ENCODE measurements at regions not wholly inside any gene's neighbourhood (a gene's known extent, or its start where the extent isn't known, plus 50 kb on each side); places are given as distances from the start of the nearest gene placed in this dataset.

- no peak for TF ChIP-seq SIN3A (IDR thresholded peaks at IDR 0.05; ENCODE audit: low read depth)
- no peak for TF ChIP-seq ATF3 (IDR thresholded peaks at IDR 0.05)
- no peak for TF ChIP-seq EZH2 (IDR thresholded peaks at IDR 0.05)
- no peak for TF ChIP-seq CTCF (IDR thresholded peaks at IDR 0.05 in 2 of 3, conservative IDR thresholded peaks at IDR 0.05 in 1 of 3; ENCODE audit: borderline replicate concordance in 1 of 3, insufficient read depth in 1 of 3, low read depth in 2 of 3, low read length in 2 of 3)
- H3K9me2 ChIP-seq (ENCODE audit: insufficient read depth), result no peaks in the 10 kb centered on the region
- no peaks in the 10 kb centered on the region for H3K4me1 ChIP-seq (ENCODE audit: control insufficient read depth in 1 of 2, insufficient read depth in 2 of 2, low read length in 2 of 2)
- RAD21 ChIA-PET (ENCODE audit: low non-redundant PET in 1 of 2, low total read pairs in 2 of 2, uncharacterized antibody in 2 of 2, unreplicated experiment in 2 of 2), result no interaction called here
- no TSS peak for BruUV-seq (replicated peaks)
- no peaks in the 10 kb centered on the region for H3K9me3 ChIP-seq (ENCODE audit: control insufficient read depth in 1 of 2, insufficient read depth in 1 of 2, low read depth in 1 of 2, low read length in 2 of 2)
- no peak overlapping the region for H3K4me3 ChIP-seq (replicated peaks in 1 of 2; ENCODE audit: low read depth in 1 of 2, low read length in 2 of 2)
- H3K36me3 ChIP-seq (ENCODE audit: control insufficient read depth in 1 of 2, insufficient read depth in 2 of 2, low read length in 2 of 2), result no peaks in the 10 kb centered on the region
- intact Hi-C loops (cut with micrococcal nuclease), result no loop called here
- H2AFZ ChIP-seq (ENCODE audit: low read depth, low read length, poor library complexity, severe bottlenecking), result no peak overlapping the region
- POLR2A ChIA-PET, result no interaction called here
- ATAC-seq (no peak), DNase-seq (ENCODE audit: low read depth, low spot score) (no peak)
- H3K79me2 ChIP-seq (ENCODE audit: insufficient read depth, low read length), result no peaks in the 10 kb centered on the region
- CTCF ChIA-PET, result no interaction called here
- H4K20me1 ChIP-seq (ENCODE audit: insufficient read depth), result no peaks in the 10 kb centered on the region
- H3K4me2 ChIP-seq (ENCODE audit: low read length), result no peak overlapping the region
- H3K27me3 ChIP-seq (ENCODE audit: insufficient read depth, low read length), result 0 out of 2 replicates have a peak, but pooled peaks cover 9% of the 10 kb centered on the region
- no peak overlapping the region for H3K9ac ChIP-seq (ENCODE audit: low read length)
- H3K27ac ChIP-seq (ENCODE audit: low read depth, low read length), result no peak overlapping the region
Measured at GRCh38 chr11:15675683-15676082, 561.0 kb downstream of the INSC start.

- CTCF ChIA-PET, result no interaction called here
- Histone ChIP-seq H3K9ac (ENCODE audit: low read length) (no peak overlapping the region), H3K4me2 (ENCODE audit: low read length) (no peak overlapping the region), H3K4me3 (replicated peaks in 1 of 2; ENCODE audit: low read depth in 1 of 2, low read length in 2 of 2) (no peak overlapping the region), H2AFZ (ENCODE audit: low read depth, low read length, poor library complexity, severe bottlenecking) (no peak overlapping the region), H3K9me2 (ENCODE audit: insufficient read depth) (no peaks in the 10 kb centered on the region), H4K20me1 (ENCODE audit: insufficient read depth) (no peaks in the 10 kb centered on the region; the same call in 1 of the 2 replicates), H3K79me2 (ENCODE audit: insufficient read depth, low read length) (no peaks in the 10 kb centered on the region), H3K36me3 (ENCODE audit: control insufficient read depth in 1 of 2, insufficient read depth in 2 of 2, low read length in 2 of 2) (no peaks in the 10 kb centered on the region), H3K9me3 (ENCODE audit: control insufficient read depth in 1 of 2, insufficient read depth in 1 of 2, low read depth in 1 of 2, low read length in 2 of 2) (no peaks in the 10 kb centered on the region), H3K27me3 (ENCODE audit: insufficient read depth, low read length) (0 out of 2 replicates have a peak, but pooled peaks cover 9% of the 10 kb centered on the region), H3K27ac (ENCODE audit: low read depth, low read length) (no peak overlapping the region), H3K4me1 (ENCODE audit: control insufficient read depth in 1 of 2, insufficient read depth in 2 of 2, low read length in 2 of 2) (no peaks in the 10 kb centered on the region)
- RAD21 ChIA-PET (ENCODE audit: low non-redundant PET in 1 of 2, low total read pairs in 2 of 2, uncharacterized antibody in 2 of 2, unreplicated experiment in 2 of 2), result no interaction called here
- DNase-seq (ENCODE audit: low read depth, low spot score) (no peak), ATAC-seq (no peak)
- BruUV-seq (replicated peaks), result no TSS peak
- TF ChIP-seq ZBTB33 (IDR thresholded peaks at IDR 0.05; ENCODE audit: extremely low read depth, insufficient replicate concordance, low read length) (no peak), CBX3 (IDR thresholded peaks at IDR 0.05; ENCODE audit: low read depth) (no peak), YY1 (IDR thresholded peaks at IDR 0.05; ENCODE audit: extremely low read depth, insufficient replicate concordance, low read depth, low read length) (no peak), RAD21 (IDR thresholded peaks at IDR 0.05; ENCODE audit: low read depth) (no peak), POLR2AphosphoS5 (IDR thresholded peaks at IDR 0.05; ENCODE audit: low read depth, low read length) (no peak), SIN3A (IDR thresholded peaks at IDR 0.05; ENCODE audit: low read depth) (no peak), CTCF (IDR thresholded peaks at IDR 0.05 in 2 of 3, conservative IDR thresholded peaks at IDR 0.05 in 1 of 3; ENCODE audit: borderline replicate concordance in 1 of 3, insufficient read depth in 1 of 3, low read depth in 2 of 3, low read length in 2 of 3) (no peak)
- intact Hi-C loops (cut with micrococcal nuclease), result no loop called here
- POLR2A ChIA-PET, result no interaction called here
Measured at GRCh38 chr11:15677181-15677580, 562.5 kb downstream of the INSC start.

Measured in HCT116 (cell line).